ENCODE measurements at regions not wholly inside any gene's neighbourhood (a gene's known extent, or its start where the extent isn't known, plus 50 kb on each side); places are given as distances from the start of the nearest gene placed in this dataset.
A peak's percentile ranks its signal among the peaks of the same experiment; 100 is the strongest.

- WGBS, 2 experiments (ENCODE audit: insufficient coverage in 1 of 2, insufficient read length in 1 of 2): 86% methylated on average over 2 of the region's 2 CpGs; no CpG with 5 or more reads in 1 of the 2 experiments
- Histone ChIP-seq H3K27me3 (ENCODE audit: control insufficient read depth, insufficient read depth, low read length, poor library complexity, severe bottlenecking) (peaks cover 14% of the 10 kb centered on the region), H3K36me3 (ENCODE audit: control insufficient read depth, insufficient read depth, low read length) (no peaks in the 10 kb centered on the region), H3K4me3 (ENCODE audit: low read length) (no peak overlapping the region), H3K9ac (ENCODE audit: extremely low read depth, low read length, poor library complexity, severe bottlenecking) (no peak overlapping the region), H3K4me1 (ENCODE audit: control insufficient read depth, insufficient read depth, low read length) (no peaks in the 10 kb centered on the region), H3K27ac (ENCODE audit: low read depth, low read length) (no peak overlapping the region), H3K9me3 (ENCODE audit: control insufficient read depth, low read length) (no peaks in the 10 kb centered on the region)
- no peak overlapping the region for H3K4me3 Mint-ChIP-seq
- H3K27me3 Mint-ChIP-seq (ENCODE audit: insufficient read depth): peaks cover 20% of the 10 kb centered on the region
- H3K4me1 Mint-ChIP-seq: peaks cover 12% of the 10 kb centered on the region
- no peaks in the 10 kb centered on the region for H3K9me3 Mint-ChIP-seq
- no peaks in the 10 kb centered on the region for H3K36me3 Mint-ChIP-seq (ENCODE audit: low read depth)
- no peak overlapping the region for H3K27ac Mint-ChIP-seq
- TF ChIP-seq, protein P1, sequence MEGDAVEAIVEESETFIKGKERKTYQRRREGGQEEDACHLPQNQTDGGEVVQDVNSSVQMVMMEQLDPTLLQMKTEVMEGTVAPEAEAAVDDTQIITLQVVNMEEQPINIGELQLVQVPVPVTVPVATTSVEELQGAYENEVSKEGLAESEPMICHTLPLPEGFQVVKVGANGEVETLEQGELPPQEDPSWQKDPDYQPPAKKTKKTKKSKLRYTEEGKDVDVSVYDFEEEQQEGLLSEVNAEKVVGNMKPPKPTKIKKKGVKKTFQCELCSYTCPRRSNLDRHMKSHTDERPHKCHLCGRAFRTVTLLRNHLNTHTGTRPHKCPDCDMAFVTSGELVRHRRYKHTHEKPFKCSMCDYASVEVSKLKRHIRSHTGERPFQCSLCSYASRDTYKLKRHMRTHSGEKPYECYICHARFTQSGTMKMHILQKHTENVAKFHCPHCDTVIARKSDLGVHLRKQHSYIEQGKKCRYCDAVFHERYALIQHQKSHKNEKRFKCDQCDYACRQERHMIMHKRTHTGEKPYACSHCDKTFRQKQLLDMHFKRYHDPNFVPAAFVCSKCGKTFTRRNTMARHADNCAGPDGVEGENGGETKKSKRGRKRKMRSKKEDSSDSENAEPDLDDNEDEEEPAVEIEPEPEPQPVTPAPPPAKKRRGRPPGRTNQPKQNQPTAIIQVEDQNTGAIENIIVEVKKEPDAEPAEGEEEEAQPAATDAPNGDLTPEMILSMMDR (conservative IDR thresholded peaks at IDR 0.05): no peak
- peak; percentile 7 for DNase-seq
These were observed 185.0 kb downstream of the BCL11A start for GRCh38 chr2:60368456-60368855.

DNA sequence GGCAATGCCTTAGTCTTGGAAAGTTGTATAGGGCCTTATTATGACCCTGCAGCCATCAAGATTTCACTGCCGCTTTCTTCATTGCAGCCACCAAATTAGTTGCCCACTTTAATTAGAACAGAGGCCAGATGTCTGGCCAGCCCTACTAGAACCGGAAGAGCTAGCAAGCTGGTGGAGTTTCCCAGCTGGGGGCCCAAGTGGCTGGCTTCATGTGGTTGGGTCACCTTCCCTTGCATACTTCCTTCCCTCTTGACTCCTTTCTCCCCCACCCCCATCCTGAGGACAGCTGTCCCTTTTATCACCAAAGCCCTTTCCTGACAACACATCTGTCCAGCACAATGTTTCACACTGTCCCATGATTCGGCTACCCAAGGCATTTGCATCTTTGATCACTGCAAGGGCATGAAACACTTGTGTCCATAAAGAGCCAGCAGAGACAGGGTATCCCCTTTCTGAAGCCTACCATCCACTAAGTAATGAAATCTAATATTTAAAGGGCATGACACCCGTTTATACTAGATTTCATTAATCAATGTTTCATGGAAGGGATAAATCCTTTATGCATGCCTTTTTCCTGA is 187.2 kb downstream of the BCL11A start:
- no peak overlapping the region for H3K4me3 Mint-ChIP-seq
- no peak overlapping the region for H3K27ac ChIP-seq (ENCODE audit: low read depth, low read length)
- no peak overlapping the region for H3K9ac ChIP-seq (ENCODE audit: extremely low read depth, low read length, poor library complexity, severe bottlenecking)
- TF ChIP-seq, protein P1 (conservative IDR thresholded peaks at IDR 0.05): no peak
- H3K36me3 Mint-ChIP-seq (ENCODE audit: low read depth): no peaks in the 10 kb centered on the region
- no peaks in the 10 kb centered on the region for H3K9me3 ChIP-seq (ENCODE audit: control insufficient read depth, low read length)
- no peak overlapping the region for H3K4me3 ChIP-seq (ENCODE audit: low read length)
- no peaks in the 10 kb centered on the region for H3K9me3 Mint-ChIP-seq
- WGBS, 2 experiments (ENCODE audit: insufficient coverage in 1 of 2, insufficient read length in 1 of 2): 91 to 100% methylated on average over 4 of the region's 4 CpGs
- no peaks in the 10 kb centered on the region for H3K36me3 ChIP-seq (ENCODE audit: control insufficient read depth, insufficient read depth, low read length)
- H3K4me1 ChIP-seq (ENCODE audit: control insufficient read depth, insufficient read depth, low read length): no peaks in the 10 kb centered on the region
- DNase-seq: peak; percentile 55
- peaks cover 5% of the 10 kb centered on the region for H3K27me3 ChIP-seq (ENCODE audit: control insufficient read depth, insufficient read depth, low read length, poor library complexity, severe bottlenecking)
- peaks cover 25% of the 10 kb centered on the region for H3K27me3 Mint-ChIP-seq (ENCODE audit: insufficient read depth)
- H3K27ac Mint-ChIP-seq: no peak overlapping the region
- H3K4me1 Mint-ChIP-seq: peaks cover 12% of the 10 kb centered on the region

DNA sequence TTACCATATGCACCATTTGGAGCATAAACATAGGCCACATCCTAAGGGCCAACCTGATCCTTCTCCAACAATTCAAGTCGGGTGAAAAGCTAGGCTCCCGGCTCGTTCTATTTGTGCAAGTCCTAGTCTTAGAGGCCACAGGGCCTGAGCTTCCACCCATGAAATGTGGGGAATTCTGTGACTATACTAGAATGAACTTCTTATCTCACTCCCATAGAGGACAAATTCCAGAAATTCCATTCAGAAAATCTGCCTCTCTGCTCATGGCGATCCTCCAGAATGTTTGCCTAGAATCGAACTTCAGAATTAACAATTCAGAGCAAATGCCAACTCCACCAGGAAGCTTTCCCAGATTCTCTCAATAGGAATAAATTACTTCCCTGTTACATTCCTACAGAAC is 187.9 kb downstream of the BCL11A start:
- TF ChIP-seq, protein P1 (conservative IDR thresholded peaks at IDR 0.05): no peak
- Mint-ChIP-seq H3K9me3 (no peaks in the 10 kb centered on the region), H3K4me3 (no peak overlapping the region), H3K4me1 (peaks cover 12% of the 10 kb centered on the region), H3K27ac (no peak overlapping the region), H3K36me3 (ENCODE audit: low read depth) (no peaks in the 10 kb centered on the region), H3K27me3 (ENCODE audit: insufficient read depth) (peaks cover 26% of the 10 kb centered on the region)
- H3K27ac ChIP-seq (ENCODE audit: low read depth, low read length): no peak overlapping the region
- H3K9me3 ChIP-seq (ENCODE audit: control insufficient read depth, low read length): no peaks in the 10 kb centered on the region
- 89% methylated on average over 5 of the region's 5 CpGs for WGBS, 2 experiments (ENCODE audit: insufficient coverage in 1 of 2, insufficient read length in 1 of 2)
- H3K9ac ChIP-seq (ENCODE audit: extremely low read depth, low read length, poor library complexity, severe bottlenecking): no peak overlapping the region
- no peaks in the 10 kb centered on the region for H3K4me1 ChIP-seq (ENCODE audit: control insufficient read depth, insufficient read depth, low read length)
- H3K36me3 ChIP-seq (ENCODE audit: control insufficient read depth, insufficient read depth, low read length): no peaks in the 10 kb centered on the region
- no peak overlapping the region for H3K4me3 ChIP-seq (ENCODE audit: low read length)
- H3K27me3 ChIP-seq (ENCODE audit: control insufficient read depth, insufficient read depth, low read length, poor library complexity, severe bottlenecking): peaks cover 5% of the 10 kb centered on the region
- DNase-seq: peak; percentile 46

Data from endodermal cell (in vitro differentiated cells).